ENCODE measurements at regions not wholly inside any gene's neighbourhood (a gene's known extent, or its start where the extent isn't known, plus 50 kb on each side); places are given as distances from the start of the nearest gene placed in this dataset.
"Not testable (repeated sequence)": the region's sequence is repeated elsewhere in the genome, so short reads cannot be mapped to it uniquely, and the experiment has no call there.

DNA sequence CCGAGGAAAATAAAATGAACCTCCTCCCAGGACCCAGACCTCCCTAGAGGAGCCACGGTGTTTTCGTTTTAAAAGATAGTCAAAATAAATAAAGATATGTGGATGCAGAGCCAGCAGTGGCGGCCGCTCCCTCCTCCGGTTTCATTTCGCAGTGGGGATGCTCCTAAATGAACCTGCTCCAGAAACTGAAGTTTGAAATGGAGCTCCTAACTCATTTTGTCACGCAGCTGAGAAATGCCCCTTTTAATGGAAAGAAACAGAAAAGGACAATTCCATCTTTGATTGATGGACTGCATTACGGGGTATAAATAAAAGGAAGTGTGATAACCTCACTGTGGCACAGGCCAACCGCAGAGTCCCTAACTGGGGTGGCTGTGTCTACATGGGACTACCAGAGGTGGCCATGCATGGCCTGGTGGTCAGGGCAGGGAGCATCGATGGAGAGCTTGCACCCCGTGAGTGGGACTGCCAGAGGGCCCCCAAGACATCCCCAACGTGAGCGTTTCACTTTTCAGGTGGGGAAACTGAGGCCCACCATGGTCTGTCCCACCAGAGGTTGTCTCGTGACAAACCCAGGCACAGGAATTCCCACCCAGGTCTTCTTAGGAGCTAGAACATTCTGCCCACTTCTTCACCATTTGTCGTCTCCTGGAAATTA lies 426.6 kb downstream of the BRD1 start:
- DNase-seq, result no peak

DNA sequence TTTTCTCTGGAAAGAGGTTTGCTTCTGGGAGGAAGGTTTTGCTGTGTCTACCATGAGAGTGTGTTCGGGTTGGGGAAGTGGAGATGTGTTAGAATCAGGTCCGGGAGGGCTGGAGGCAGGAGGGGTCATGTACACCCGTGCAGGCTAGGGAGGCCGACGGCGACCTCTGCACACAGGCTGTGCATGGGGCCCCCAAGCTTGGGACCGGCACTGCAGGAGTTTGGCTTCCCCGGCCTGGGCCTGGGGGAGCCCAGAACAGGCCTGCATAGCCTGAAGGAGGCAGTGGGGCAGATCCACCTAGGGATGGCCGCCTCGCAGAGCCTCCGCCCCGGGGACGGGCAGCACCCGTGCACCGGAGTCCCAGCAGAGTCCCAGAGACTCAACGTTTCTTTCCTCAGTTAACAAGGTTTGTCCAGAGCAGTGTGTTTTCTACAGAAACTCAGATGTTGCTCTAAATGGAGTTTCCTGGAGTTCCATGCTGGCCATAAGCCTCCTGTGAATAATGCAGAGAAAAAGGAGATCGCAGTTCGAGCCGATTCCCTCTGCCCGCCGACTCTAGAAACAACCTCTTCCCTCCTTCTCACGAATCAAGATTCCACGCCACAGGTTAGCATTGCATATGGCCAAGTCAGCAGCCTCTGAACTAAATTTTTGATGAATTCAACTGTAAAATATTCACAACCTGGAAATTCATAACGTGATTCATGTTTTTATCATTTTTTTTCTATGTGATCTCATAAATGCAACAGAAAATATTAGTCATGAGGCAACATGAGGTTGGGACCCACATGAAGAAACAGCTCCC lies 427.3 kb downstream of the BRD1 start:
- no peak for DNase-seq

DNA sequence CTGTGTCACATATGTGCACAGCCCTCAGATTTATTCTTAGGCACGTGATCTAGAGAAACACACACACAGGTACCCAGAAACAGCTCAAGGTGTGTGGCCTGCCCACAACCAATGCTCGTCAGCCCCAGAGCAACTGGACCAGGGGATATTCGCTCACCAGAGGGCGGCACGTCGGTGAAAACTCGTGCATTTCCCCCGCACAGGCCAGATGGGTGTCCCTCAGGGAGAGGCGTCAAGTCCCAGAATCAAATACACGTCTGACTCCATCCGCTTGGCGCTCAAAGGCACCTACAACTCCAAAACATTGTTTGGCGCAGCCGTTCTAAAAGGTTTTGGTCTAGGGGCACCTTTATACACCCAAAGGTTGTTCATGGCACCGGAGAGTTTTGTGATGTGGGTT lies 429.0 kb downstream of the BRD1 start:
- no peak for DNase-seq

DNA sequence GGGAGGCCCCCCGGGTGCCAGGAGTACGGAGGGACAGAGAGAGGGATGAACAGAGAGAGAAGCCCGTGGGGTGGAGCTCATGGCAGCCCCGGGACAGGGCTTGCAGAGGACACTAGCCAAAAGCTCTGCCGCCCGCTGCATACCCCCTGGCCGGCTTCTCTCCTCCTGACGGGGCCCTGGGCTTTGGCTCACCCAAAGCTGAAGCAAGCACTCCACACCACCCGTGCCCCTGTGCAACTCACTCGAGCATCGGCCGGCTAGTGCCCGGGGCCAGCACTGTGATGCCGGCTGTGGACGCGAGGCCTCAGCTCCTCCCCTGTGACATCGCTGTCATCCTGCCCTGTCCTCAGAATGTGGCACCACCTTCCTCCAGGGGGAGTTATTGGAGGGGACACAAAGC lies 429.6 kb downstream of the BRD1 start:
- no peak for DNase-seq

DNA sequence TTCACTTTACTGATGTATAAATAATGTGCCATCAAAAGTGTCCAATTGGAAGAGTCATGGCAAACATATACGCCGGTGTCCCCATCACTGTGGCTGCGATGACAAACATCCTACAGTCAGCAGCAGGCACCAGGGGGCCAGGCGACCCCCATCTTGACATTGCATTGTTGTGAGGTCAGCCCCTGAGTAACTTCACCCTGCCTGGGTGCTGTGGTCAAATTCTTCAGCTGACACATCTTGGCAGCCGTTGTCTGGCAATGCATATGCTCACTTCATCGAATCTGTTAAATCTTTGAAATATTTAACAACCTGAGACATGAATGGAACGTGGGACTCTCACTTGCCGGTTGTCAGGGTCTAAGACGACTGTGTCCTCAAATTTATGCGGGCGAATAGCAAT lies 430.9 kb downstream of the BRD1 start:
- no peak for DNase-seq

DNA sequence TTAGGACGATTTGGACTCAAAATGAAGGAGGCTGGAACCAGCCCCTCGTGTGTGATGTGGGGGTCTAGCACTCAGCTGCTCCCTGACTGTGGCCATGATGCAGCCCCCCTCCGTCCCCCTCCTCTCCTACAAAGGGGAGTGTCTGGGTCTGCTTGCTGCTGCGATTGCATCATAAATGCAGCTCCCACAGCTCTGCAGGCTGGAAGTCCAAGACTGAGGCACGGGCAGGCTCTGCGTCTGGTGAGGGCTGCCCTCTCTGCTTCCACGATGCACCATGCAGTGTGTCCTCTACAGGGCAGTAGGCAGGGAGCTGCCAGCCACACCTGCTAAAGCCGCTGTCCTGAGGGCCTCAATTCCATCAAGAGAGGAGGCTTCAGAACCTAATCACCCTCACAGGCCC lies 432.1 kb downstream of the BRD1 start:
- DNase-seq, result no peak

DNA sequence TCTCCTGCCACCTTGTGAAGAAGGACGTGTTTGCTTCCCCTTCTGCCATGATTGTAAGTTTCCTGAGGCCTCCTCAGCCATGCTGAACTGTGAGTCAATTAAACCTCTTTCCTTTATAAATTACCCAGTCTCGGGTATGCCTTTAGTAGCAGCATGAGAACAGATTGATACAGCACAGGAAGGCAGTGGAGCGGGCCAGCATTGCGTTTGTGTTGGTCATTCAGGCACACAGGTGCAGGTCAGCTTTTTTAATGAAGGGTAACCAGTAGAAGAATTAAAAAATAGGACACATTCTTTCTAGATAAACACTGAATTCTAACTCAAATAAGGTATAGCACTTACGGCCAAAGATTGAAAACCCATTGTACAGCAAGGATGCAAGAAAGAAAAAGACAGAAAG lies 432.6 kb downstream of the BRD1 start:
- DNase-seq, result not testable (repeated sequence)

DNA sequence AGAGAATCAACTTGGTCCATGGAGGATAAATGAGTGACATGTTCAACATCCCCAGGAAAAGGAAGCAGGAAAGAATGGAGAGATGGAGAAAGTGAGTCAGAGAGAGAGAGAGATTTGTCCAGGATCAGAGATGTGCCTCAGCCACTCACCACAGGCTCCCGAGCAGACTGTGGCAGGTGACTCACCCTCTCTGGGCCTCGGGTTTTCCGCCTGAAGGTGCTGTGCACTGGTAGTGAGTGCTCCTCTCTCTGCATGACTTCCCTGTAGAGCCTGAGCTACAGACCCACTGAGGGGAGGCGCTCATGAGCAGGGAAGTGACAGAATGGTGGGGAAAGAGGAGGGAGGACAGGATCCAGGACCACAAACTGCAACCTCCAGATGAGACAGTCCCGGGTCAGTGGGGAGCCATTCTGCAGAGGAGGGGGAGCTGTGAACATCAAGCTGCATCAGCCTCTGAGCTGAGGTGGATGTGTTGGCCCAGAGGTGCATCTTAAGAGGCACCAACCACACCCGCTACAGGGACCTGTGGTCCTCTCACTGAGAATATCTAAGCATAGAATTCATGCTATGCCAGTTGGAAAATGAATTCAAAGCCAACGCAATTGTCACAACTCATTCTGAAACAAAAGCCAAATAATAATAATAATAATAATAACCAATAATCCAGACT lies 433.4 kb downstream of the BRD1 start:
- DNase-seq, result no peak

DNA sequence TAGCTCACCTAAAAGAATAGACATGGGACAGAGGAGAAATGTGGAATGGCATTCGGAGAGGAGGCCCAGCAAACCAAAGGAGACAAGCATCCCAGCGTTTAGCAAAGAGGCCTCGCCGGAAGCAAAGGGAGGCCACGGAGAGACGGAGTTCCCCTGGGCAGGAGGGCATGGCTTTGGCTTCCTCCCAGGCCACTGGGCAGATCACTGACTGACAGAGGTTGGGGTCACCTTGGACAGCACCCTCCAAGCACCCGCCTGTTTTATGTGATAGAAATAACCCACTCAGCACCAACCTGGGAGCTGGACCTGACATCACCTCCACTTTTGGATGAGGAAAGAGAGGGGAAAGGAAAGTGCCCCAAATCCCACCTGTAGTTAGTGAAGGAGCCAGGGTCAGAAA lies 434.1 kb downstream of the BRD1 start:
- DNase-seq, result no peak

DNA sequence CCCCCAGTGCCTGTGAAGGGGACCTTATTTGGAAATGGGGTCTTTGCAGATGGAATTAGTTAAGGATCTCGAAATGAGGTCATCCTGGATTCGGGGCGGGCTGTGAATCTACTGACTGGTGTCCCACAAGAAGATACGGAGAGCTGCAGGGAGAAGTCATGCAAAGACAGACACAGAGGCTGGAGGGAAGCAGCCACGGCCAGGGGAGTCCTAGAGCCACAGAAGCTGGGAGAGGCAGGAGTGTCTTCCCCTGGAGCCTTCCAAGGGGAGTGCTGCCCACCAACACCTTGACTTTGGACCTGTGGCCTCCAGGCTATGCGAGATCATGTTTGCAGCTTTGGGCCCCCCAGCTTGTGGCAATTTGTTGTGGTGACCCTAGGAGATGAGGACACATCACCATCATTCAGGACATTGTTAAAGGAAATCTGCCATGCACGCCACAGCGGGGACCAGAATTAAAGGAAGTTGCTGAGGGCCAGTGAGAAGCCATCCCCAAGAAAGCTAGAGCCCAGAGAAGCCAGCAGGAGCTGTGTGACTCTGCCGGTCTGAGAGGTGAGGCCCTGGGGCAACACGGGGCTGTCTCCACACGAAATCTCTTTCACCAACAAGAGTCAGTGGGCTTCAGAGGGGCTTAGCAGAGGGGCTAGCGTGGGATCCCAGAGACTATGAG lies 434.7 kb downstream of the BRD1 start:
- DNase-seq, result no peak

DNA sequence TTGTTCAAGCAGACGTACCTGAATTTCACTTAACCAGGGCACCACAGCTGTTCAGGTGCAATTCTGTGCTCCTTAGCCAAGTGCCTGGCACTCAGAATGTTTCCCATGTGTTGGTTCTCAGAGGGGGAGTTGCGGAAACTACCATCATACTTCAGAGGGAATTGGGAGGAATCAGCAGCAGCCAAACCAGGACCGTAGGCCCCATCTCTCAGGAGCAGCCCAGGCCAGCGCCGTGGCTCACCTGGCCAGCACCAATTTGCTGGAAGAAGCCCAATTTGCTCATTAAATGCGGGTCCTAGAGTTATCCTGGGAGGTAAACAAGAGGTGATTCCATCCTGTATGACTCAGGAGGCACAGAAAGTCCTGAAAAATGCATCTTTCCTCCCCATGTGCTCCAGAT lies 435.4 kb downstream of the BRD1 start:
- DNase-seq, result no peak

DNA sequence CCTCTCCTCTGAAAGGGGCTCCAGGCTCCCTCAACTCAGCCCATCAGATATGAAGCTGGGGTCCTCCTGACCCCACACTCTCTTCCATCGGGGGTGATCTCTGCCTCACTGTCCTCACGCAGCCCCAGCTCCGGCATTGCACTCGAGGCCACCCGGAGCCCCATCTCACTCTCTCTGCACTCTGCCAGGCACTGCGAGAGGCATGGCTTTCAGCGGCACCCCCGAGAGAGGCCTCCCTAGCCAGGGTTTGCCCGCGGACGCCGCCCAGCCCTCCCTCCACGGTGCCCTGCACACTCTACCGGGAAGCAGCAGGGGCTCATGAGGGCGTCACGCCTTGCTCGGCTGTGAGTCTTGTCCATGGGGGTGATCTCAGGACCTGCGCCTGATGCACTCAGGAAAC lies 436.2 kb downstream of the BRD1 start:
- no peak for DNase-seq

DNA sequence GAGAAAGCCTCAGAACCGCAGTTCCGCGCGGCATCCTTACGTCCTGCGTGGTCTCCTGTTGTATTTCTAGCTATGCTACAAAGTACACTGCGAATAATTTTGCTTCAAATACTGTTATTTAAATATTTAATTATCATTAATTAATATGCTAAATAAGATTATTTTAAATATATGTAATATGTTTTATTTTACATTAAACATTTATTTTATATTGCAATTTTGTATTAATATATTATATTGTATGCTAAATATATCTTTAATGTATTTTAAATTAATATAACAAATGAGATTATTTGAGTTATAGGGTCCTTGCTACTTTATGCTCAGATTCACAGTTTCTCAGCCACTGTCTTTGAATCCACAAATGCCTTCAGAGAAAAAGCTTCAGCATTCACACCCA lies 436.7 kb downstream of the BRD1 start:
- no peak for DNase-seq

DNA sequence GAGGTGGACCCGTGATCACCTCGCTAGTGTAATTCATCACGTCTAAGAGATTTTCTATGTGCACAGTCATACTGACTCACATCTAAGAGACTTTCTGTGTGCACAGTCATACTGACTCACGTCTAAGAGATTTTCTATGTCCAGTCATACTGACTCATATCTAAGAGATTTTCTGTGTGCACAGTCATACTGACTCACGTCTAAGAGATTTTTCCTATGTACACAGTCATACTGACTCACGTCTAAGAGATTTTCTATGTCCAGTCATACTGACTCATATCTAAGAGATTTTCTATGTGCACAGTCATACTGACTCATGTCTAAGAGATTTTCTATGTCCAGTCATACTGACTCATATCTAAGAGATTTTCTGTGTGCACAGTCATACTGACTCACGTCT lies 443.8 kb downstream of the BRD1 start:
- not testable (repeated sequence) for DNase-seq

DNA sequence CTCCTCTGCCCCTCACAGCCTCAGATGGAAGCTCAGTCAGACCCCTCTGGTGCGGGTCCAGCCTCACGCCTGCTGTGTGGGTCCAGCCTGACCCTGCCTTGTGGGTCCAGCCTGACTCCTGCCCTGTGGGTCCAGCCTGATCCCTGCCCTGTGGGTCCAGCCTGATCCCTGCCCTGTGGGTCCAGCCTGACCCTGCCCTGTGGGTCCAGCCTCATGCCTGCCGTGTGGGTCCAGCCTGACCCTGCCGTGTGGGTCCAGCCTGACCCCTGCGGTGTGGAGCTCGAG lies 445.3 kb downstream of the BRD1 start:
- no peak for DNase-seq

DNA sequence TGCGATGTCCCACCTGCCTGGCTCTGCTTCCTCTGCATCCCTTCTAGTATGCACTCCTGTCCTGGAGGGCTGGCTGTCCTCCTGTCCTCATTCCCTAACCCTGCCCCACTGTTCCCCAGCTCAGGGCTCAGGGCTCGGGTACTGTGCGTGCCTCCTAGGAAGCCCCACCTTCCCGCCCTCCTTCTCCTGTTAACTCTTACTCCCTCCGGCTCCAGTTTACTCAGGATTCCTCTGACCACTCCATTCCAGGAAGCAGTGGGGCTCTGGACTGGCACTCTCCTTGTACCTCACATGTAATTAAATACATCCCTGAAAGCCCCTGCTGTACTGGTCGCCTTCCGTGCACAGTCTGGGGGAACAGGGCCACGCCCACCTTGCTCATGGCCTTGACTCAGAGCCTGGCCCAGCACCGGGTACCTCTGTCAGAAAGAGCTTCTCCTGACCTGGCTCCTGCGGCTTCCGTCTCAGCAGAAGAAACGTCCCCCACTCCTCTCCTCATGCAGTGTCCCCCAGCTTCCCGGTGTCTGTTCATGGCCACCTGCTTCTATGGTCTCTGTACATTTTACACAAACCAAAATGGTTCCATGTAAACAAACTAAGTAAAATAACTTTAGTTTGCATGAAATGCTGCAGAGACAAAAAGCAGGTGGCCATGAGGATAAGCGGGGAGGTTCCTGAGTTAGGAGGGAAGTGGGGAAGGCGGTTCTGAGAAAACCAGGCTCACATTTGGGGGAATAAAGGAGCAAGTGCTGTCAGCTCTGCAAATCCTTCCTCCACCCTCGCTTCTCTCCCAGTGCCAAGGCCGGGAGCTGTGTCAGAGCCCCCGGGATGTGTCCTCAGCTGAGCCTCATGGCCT lies 445.9 kb downstream of the BRD1 start:
- DNase-seq, result no peak

DNA sequence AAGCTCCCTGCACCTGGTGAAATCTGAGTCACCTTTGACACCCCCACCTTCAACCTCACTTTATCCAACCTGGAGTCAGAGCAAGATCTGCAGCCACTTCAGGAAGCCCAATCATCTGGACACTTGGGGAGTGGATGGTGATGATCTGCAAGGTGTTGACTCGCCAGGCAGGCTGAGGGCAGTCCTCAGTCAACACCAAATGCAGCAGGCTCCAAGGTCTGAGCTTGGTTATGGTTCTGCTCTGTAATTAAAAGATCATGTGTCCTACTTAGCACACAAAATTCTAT lies 446.9 kb downstream of the BRD1 start:
- DNase-seq, result no peak

DNA sequence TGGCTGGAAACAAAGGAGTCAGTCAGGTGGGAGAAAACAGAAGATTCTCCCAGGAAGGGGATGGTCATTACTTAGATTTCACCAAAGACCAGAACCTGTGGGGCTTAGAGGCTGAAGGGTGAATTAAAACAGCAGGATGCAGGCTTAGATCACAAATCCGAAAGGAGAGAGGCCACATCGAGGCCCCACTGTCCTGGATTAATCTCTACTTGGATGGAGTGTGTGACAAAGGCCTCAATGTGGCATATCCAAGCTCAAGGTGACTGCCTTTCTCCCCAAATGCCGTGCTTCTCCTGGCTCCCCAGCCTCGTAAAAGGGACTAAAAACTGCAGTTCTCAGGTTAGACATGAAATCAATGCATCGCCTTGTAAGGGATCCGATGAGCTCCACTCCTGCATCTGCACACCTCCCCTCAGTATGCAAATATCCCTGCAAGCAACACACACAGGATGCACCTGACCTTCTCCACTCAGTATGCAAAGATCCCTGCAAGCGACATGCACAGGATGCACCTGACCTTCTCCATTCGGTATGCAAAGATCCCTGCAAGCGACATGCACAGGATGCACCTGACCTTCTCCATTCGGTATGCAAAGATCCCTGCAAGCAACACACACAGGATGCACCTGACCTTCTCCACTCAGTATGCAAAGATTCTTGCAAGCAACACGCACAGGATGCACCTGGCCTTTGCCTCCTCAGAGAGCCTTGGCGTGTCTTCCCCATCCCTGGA lies 447.4 kb downstream of the BRD1 start:
- no peak for DNase-seq

DNA sequence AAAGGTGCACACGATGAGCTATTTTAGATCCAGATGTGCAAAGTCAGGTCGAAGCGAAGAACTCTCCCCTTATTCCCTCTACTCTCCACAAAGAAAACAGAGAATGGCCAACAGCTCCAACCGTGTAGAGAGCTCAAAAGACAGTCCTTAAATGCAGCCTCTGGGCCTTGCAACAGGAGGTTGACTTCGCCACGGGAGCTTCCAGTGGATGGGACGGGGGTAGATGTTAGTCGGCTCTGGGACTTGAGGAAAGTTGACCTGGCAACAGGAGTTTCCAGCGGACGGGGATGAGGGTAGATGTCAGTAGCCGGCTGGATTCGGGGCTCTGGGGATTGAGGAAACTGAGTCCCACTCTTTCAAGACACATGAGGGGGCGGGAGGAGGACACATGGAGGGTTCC lies 450.4 kb downstream of the BRD1 start:
- no peak for DNase-seq

DNA sequence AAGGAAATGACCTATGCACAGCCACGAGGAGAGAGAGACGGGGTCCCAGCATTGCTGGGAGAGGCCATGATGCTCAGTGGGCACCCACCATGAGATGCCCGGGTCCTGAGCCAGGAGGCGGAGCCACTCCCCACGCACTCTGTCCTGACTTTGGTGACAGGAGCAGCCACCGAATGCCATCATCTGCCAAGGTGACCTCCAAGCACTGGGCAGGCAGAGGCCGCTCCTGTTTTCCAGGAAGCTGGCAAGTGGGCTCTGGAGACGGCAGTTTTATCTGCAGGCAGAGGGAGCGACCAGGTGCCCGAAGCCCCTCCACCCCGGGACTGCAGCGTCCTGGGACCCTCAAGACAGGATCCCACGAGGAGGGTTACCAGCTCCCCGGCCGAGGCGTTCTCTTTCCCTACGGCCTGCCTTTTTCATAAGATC lies 453.9 kb downstream of the BRD1 start:
- no peak for DNase-seq

DNA sequence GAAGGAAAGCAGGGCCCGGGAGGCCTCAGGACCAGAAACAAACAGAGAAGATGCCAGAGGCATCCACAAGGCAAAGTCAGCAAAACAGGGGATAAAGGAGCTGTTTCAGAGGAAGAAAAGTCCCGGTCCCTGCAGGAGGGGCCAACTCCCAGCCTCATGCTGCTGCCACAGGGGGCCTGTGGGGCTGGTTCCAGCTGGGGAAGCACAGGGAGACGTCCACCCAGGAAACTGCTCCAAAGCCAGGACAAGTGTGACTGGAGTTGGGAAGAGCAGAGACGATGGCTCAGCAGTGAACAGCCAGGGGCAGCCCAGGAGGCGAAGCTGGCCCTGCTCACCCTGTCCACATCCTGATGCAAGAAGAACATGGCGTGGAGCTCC lies 454.4 kb downstream of the BRD1 start:
- no peak for DNase-seq

DNA sequence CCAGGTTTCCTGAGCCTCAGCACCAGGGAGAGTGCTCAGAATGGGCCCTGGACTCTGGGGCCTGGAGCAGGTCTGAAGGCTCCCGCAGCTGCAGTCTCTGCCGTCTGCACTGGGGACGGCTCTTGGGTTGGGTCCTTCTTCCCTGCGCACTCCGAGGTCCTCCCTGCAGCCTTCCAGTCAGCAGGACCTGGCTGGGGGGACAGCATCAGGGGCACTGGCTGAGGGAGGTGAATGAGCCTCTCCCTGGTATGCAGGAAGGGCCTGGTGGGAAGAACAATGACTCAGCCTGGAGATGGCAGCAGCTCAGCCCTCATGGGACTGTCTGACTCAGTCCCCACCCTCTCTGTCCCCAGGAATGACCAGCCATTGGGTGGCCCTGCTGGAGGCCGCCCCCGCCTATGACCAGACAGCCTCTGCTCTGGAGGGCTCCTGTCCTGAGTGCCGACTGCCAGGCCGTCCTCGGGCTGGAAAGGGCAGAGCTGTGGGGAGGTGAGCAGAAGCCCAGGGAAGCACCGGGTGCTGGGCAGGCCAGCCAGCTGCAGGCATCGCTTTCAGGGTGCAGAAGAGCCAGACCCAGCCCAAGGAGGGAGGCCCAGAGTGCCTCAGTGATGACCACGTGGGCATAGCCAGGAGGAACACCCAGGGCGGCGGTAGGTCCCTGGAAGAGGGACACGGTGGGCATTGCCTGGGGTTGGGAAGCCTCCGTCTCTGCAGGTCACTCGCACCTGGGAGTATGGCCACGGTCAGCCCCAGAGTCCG lies 455.0 kb downstream of the BRD1 start:
- no peak for DNase-seq

Data from activated effector memory CD4-positive, alpha-beta T cell treated with Interleukin-2 at 50 U/mL for 16 hours (primary cell).